Coronary artery (tissue), 2 donors: ENCODE measurements at regions not wholly inside any gene's neighbourhood (a gene's known extent, or its start where the extent isn't known, plus 50 kb on each side); places are given as distances from the start of the nearest gene placed in this dataset.

Source experiments
- DNase-seq: peaks from one replicate; pipeline ENCODE4 v3.0.0-alpha.2; 2017; ENCODE audit warnings: low spot score
- H3K27ac ChIP-seq, 2 donors: fragments of 200-600 bp; sonication (generic); one replicate each; pipeline ENCODE4 v1.5.1; 2016 to 2019
- H3K4me3 ChIP-seq: fragments of 200-600 bp; sonication (generic); 2 replicates; pipeline ENCODE4 v1.5.1; 2016; ENCODE audit warnings: mild to moderate bottlenecking, moderate library complexity
- CTCF ChIP-seq: fragments of 200-600 bp; sonication (generic); IDR thresholded peaks from one replicate; pipeline ENCODE4 v1.5.1; 2019; ENCODE audit warnings: antibody characterized with exemption

DNA sequence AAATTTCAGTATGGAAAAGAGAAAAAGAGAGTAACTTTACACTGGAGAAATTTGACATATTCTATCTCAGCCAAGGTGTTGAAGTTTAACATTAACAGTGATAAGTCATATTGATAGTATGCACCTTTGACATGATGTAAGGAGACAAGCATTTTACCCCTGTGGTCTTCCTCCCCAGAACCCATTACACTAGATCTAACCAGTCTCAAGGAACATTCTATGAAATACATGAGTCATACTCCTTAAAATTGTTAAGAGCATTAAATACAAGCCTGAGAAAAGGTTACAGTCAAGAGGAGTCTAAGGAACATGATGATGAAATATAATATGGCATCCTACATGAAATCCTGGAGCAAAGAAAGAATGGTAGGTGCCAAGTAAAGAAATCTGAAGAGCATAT lies 1151.3 kb upstream of the IGFBP7 start:
- TF ChIP-seq CTCF: no peak

DNA sequence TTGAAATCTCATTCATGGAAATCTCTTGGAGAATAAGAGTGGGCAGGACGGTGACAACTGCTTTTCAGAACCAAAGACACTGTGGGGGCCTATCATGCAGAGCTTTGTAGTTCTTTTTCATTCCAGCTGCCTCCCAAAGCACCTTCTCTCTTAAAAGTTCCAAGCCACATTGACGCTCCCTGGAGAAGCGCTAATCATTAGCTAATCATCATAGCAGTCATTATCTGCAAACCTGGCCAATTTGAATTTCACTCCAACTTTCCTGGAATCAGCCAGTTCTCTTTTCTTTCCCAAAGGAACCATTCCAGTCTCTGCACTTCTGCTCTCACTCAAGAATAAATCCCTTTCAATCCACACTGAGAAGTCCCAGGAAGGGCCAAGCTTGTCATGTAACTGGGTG lies 1144.1 kb upstream of the IGFBP7 start:
- no peak for DNase-seq
- no peak for TF ChIP-seq CTCF
- H3K4me3 ChIP-seq: no peak overlapping the region
- no peak overlapping the region for H3K27ac ChIP-seq

More for the DNA sequence above, 1151.3 kb upstream of the IGFBP7 start:
- H3K4me3 ChIP-seq: no peak overlapping the region
- DNase-seq: no peak
- H3K27ac ChIP-seq: no peak overlapping the region

- Histone ChIP-seq H3K27ac (no peak overlapping the region), H3K4me3 (no peak overlapping the region)
- no peak for DNase-seq
- no peak for TF ChIP-seq CTCF
These were observed 1142.5 kb upstream of the IGFBP7 start for GRCh38 chr4:58252656-58253055.

- no peak for DNase-seq
- no peak overlapping the region for H3K27ac ChIP-seq
- H3K4me3 ChIP-seq: no peak overlapping the region
- TF ChIP-seq CTCF: no peak
These were observed 1137.6 kb upstream of the IGFBP7 start for GRCh38 chr4:58247792-58248191.

GRCh38 chr4:58225460-58225859 lies 1115.3 kb upstream of the IGFBP7 start:
- TF ChIP-seq CTCF: no peak

GRCh38 chr4:58219179-58219578 lies 1109.0 kb upstream of the IGFBP7 start:
- no peak for DNase-seq
- no peak for TF ChIP-seq CTCF
- Histone ChIP-seq H3K4me3 (no peak overlapping the region), H3K27ac (no peak overlapping the region)

More at GRCh38 chr4:58225460-58225859, 1115.3 kb upstream of the IGFBP7 start:
- no peak for DNase-seq
- Histone ChIP-seq H3K27ac (no peak overlapping the region), H3K4me3 (no peak overlapping the region)

DNA sequence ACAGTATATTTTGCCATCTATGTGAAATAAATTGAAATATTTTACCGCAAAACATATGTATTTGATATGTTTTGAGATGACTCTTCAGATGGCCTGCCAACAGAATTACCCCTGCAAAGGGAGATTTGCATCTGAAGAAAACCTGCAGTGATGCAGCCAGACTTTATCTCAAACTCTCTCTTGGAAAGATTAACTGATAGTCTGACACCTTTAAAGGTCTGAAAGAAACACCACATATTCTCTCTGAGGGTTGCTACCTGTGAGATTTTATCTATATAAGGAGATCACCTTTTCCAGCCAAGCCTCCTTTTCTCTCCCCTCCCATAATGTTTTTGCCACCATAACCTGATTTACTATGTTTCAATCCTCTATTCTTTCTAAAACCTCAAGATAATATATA lies 1106.3 kb upstream of the IGFBP7 start:
- no peak for DNase-seq
- no peak overlapping the region for H3K4me3 ChIP-seq
- no peak for TF ChIP-seq CTCF
- no peak overlapping the region for H3K27ac ChIP-seq
